Keratinocyte (primary cell): ENCODE measurements at regions not wholly inside any gene's neighbourhood (a gene's known extent, or its start where the extent isn't known, plus 50 kb on each side); places are given as distances from the start of the nearest gene placed in this dataset.

ENCODE experiments used
- DNase-seq: peaks from one replicate; pipeline ENCODE4 v3.0.0-alpha.2; 2011; ENCODE audit warnings: low read depth, missing footprints, low spot score
- FAIRE-seq: peaks from 2 replicates; lab custom pipeline; 2011; peaks lifted over from hg19 to GRCh38; lab: Jason Lieb, UNC
- H2AFZ ChIP-seq: 2 replicates; pipeline ENCODE4 v1.6.0; 2012; ENCODE audit warnings: low read length, control low read depth, inconsistent platforms; ENCODE audit not compliant: control insufficient read depth
- H3K27ac ChIP-seq: 2 replicates; pipeline ENCODE4 v1.5.1; 2011; ENCODE audit warnings: low read length; ENCODE audit not compliant: control insufficient read depth, insufficient read depth
- H3K27me3 ChIP-seq: 3 replicates; pipeline ENCODE4 v1.6.0; 2011; ENCODE audit warnings: low read length; ENCODE audit not compliant: control insufficient read depth, insufficient read depth; ENCODE audit errors: extremely low read depth
- H3K36me3 ChIP-seq, 2 experiments: 2 replicates in 1 of 2; 3 replicates in 1 of 2; pipeline ENCODE4 v1.5.1; 2011; ENCODE audit warnings: low read length in 2 of 2, mild to moderate bottlenecking in 1 of 2; ENCODE audit not compliant: control insufficient read depth in 2 of 2, insufficient read depth in 2 of 2; ENCODE audit errors: extremely low read depth in 1 of 2
- H3K4me1 ChIP-seq: 3 replicates; pipeline ENCODE4 v1.5.1; 2011; ENCODE audit warnings: low read length; ENCODE audit not compliant: control insufficient read depth, insufficient read depth; ENCODE audit errors: extremely low read depth
- H3K4me2 ChIP-seq: 3 replicates; pipeline ENCODE4 v1.6.0; 2011; ENCODE audit warnings: low read depth, low read length; ENCODE audit not compliant: control insufficient read depth, insufficient read depth; ENCODE audit errors: extremely low read depth
- H3K4me3 ChIP-seq, 3 experiments: fragments of 200-600 bp in 1 of 3; sonication (generic) in 1 of 3; 2 replicates in 2 of 3; 3 replicates in 1 of 3; pipeline ENCODE4 v1.5.1; 2011 to 2016; ENCODE audit warnings: low read length in 3 of 3, mild to moderate bottlenecking in 3 of 3, control low read depth in 2 of 3, inconsistent platforms in 1 of 3, low read depth in 1 of 3, mixed read lengths in 1 of 3, mixed run types in 1 of 3, moderate library complexity in 1 of 3; ENCODE audit not compliant: control insufficient read depth in 2 of 3, insufficient read depth in 2 of 3; ENCODE audit errors: extremely low read depth in 1 of 3
- H3K79me2 ChIP-seq: 2 replicates; pipeline ENCODE4 v1.6.0; 2012; ENCODE audit warnings: low read length; ENCODE audit not compliant: control insufficient read depth, insufficient read depth
- H3K9ac ChIP-seq: 3 replicates; pipeline ENCODE4 v1.6.0; 2011; ENCODE audit warnings: low read length; ENCODE audit not compliant: control insufficient read depth, insufficient read depth; ENCODE audit errors: extremely low read depth
- H3K9me1 ChIP-seq: 3 replicates; pipeline ENCODE4 v1.6.0; 2011; ENCODE audit warnings: low read length; ENCODE audit not compliant: control insufficient read depth, insufficient read depth; ENCODE audit errors: extremely low read depth
- H3K9me3 ChIP-seq: 2 replicates; pipeline ENCODE4 v1.5.1; 2012; ENCODE audit warnings: low read depth, low read length; ENCODE audit not compliant: control insufficient read depth
- H4K20me1 ChIP-seq: 3 replicates; pipeline ENCODE4 v1.6.0; 2011; ENCODE audit warnings: low read length; ENCODE audit not compliant: control insufficient read depth, insufficient read depth; ENCODE audit errors: extremely low read depth
- CTCF ChIP-seq, 3 experiments: IDR thresholded peaks in 1 of 3; conservative IDR thresholded peaks in 1 of 3; optimal IDR thresholded peaks in 1 of 3; 2 replicates in 2 of 3; 3 replicates in 1 of 3; pipeline versions ENCODE3 to v1.5.1; 2011; ENCODE audit warnings: low read length in 3 of 3, mild to moderate bottlenecking in 3 of 3, moderate library complexity in 2 of 3, control low read depth in 1 of 3, inconsistent platforms in 1 of 3; ENCODE audit not compliant: insufficient read depth in 2 of 3; ENCODE audit errors: extremely low read depth in 1 of 3
- EZH2 ChIP-seq: IDR thresholded peaks from one replicate; pipeline ENCODE4 v1.6.1; 2012; ENCODE audit warnings: inconsistent platforms, mild to moderate bottlenecking, low read length, moderate library complexity
- dilution Hi-C: fragments of 300-500 bp; cut with MboI; formaldehyde crosslinking; loops from one replicate; pipeline ENCODE4 v1.7.0; 2020; ENCODE audit warnings: low sequenced_read_pairs; ENCODE audit not compliant: extremely low pct_ligation_motif_present

DNA sequence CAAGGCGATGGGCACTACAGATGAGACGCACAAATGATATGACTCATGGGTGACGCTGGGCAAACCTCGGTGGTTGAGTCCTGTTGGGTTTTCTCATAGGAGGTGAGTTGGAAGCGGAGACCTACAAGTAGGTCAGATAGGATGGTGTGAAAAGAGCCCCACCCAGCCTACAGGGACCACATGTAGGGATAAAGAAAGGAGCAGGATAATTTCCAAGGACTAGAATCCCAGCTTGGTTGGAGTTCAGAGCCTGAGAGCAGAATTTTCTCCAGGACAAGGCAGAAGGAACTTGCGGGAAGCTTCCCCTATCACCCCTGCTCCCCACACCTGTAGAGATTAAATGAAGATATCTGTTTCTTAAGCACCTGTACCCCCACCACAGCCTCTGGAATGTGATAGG lies 489.7 kb upstream of the CDH4 start:
- TF ChIP-seq CTCF (optimal IDR thresholded peaks at IDR 0.05 in 1 of 3, IDR thresholded peaks at IDR 0.05 in 1 of 3, conservative IDR thresholded peaks at IDR 0.05 in 1 of 3; ENCODE audit: extremely low read depth in 1 of 3, insufficient read depth in 2 of 3, low read length in 3 of 3) (no peak), EZH2 (no peak)
- no peaks in the 10 kb centered on the region for H3K79me2 ChIP-seq
- no peak overlapping the region for H3K27ac ChIP-seq
- H3K4me2 ChIP-seq = no peak overlapping the region
- no peak for DNase-seq
- no peak for FAIRE-seq
- H3K36me3 ChIP-seq = no peaks in the 10 kb centered on the region
- H3K9me3 ChIP-seq = no peaks in the 10 kb centered on the region
- H3K4me1 ChIP-seq = no peaks in the 10 kb centered on the region
- H3K27me3 ChIP-seq = peaks cover 8% of the 10 kb centered on the region
- dilution Hi-C loops = no loop called here
- no peaks in the 10 kb centered on the region for H4K20me1 ChIP-seq
- no peak overlapping the region for H3K9ac ChIP-seq
- no peak overlapping the region for H3K4me3 ChIP-seq
- H3K9me1 ChIP-seq = no peaks in the 10 kb centered on the region
- no peak overlapping the region for H2AFZ ChIP-seq

DNA sequence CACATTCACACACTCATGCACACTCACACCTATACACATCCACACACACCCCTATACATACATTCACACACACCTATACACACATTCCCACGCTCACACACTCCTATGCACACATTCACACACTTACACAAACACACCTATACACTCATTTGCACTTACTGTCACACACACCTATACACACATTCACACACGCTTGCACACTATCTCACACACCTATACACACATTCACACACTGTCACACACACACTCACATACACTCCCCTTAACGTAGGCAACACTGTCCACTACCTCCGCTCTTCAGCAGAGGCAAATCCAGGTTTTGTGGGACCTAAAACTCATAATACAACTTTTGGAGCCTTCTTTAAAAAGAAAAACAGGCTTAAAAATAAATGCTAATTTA lies 487.7 kb upstream of the CDH4 start:
- peaks cover 12% of the 10 kb centered on the region for H3K27me3 ChIP-seq
- DNase-seq (no peak), FAIRE-seq (no peak)
- H4K20me1 ChIP-seq = no peaks in the 10 kb centered on the region
- H3K27ac ChIP-seq = no peak overlapping the region
- dilution Hi-C loops = no loop called here
- TF ChIP-seq EZH2 (no peak), CTCF (optimal IDR thresholded peaks at IDR 0.05 in 1 of 3, IDR thresholded peaks at IDR 0.05 in 1 of 3, conservative IDR thresholded peaks at IDR 0.05 in 1 of 3; ENCODE audit: extremely low read depth in 1 of 3, insufficient read depth in 2 of 3, low read length in 3 of 3) (no peak)
- H3K4me2 ChIP-seq = no peak overlapping the region
- H3K9me3 ChIP-seq = no peaks in the 10 kb centered on the region
- no peak overlapping the region for H3K9ac ChIP-seq
- no peaks in the 10 kb centered on the region for H3K36me3 ChIP-seq
- no peaks in the 10 kb centered on the region for H3K79me2 ChIP-seq
- H2AFZ ChIP-seq = no peak overlapping the region
- no peaks in the 10 kb centered on the region for H3K4me1 ChIP-seq
- no peak overlapping the region for H3K4me3 ChIP-seq
- no peaks in the 10 kb centered on the region for H3K9me1 ChIP-seq
